ENCODE measurements at regions not wholly inside any gene's neighbourhood (a gene's known extent, or its start where the extent isn't known, plus 50 kb on each side); places are given as distances from the start of the nearest gene placed in this dataset.

DNA sequence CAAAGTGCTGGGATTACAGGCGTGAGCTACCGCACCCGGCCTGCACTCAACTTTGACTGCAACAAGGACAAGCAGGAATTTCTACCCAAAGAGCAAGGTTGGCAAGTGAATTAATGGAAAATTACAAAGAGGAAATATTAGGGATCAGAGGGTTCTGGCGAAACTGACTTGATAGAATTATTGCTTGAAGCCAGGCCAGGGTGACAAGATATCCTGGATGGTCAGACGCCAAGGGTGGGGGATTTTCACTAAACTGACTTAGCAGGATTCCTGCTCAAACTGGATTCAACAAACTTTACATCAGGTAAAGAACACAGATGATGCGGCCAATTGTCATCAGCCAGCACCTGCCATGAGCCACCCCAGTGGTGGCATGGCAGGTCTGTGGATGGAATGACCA is 603.6 kb upstream of the MGMT start:
- TF ChIP-seq TAF1 (IDR thresholded peaks at IDR 0.05; ENCODE audit: borderline replicate concordance, insufficient read depth, low read length) (no peak), SIN3A (IDR thresholded peaks at IDR 0.05; ENCODE audit: borderline replicate concordance, insufficient read depth, low read length) (no peak), POLR2AphosphoS5 (IDR thresholded peaks at IDR 0.05; ENCODE audit: low read depth, low read length) (no peak), FOXP2 (optimal IDR thresholded peaks at IDR 0.05; ENCODE audit: borderline replicate concordance, extremely low read depth, extremely low read length, insufficient read depth) (no peak)
- TF ChIP-seq, protein P1, sequence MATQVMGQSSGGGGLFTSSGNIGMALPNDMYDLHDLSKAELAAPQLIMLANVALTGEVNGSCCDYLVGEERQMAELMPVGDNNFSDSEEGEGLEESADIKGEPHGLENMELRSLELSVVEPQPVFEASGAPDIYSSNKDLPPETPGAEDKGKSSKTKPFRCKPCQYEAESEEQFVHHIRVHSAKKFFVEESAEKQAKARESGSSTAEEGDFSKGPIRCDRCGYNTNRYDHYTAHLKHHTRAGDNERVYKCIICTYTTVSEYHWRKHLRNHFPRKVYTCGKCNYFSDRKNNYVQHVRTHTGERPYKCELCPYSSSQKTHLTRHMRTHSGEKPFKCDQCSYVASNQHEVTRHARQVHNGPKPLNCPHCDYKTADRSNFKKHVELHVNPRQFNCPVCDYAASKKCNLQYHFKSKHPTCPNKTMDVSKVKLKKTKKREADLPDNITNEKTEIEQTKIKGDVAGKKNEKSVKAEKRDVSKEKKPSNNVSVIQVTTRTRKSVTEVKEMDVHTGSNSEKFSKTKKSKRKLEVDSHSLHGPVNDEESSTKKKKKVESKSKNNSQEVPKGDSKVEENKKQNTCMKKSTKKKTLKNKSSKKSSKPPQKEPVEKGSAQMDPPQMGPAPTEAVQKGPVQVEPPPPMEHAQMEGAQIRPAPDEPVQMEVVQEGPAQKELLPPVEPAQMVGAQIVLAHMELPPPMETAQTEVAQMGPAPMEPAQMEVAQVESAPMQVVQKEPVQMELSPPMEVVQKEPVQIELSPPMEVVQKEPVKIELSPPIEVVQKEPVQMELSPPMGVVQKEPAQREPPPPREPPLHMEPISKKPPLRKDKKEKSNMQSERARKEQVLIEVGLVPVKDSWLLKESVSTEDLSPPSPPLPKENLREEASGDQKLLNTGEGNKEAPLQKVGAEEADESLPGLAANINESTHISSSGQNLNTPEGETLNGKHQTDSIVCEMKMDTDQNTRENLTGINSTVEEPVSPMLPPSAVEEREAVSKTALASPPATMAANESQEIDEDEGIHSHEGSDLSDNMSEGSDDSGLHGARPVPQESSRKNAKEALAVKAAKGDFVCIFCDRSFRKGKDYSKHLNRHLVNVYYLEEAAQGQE (IDR thresholded peaks at IDR 0.05; ENCODE audit: insufficient read depth in 1 of 2, low read depth in 2 of 2, low read length in 2 of 2), result no peak

DNA sequence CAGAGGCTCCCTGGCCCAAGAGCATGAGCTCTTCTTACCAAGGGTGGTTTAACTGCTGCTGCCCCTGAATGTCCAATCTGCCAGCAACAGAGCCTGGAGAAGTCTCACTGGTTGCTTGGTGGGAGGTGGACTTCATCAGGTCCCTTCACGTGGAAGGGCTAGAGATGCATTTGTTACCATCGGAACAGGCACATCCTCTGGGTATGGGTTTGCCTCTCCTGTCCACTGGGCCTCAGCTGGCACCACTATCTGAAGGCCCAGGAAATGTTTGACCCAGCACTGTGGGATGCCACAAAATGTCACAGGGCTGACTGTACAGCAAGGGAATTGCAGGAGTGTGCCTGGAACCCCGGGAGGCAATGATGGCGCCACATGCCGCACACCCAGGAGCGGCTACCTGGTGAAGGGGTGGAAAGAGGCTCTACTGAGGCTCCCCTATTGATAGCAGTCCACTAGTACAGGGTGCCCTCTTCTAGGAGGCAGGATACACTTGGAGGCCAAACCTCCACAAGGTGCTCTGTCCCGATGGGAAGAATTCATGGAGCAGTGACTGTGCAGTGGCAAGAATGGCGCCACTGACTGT is 603.1 kb upstream of the MGMT start:
- no peak for TF ChIP-seq FOXP2 (optimal IDR thresholded peaks at IDR 0.05; ENCODE audit: borderline replicate concordance, extremely low read depth, extremely low read length, insufficient read depth)
- TF ChIP-seq SIN3A (IDR thresholded peaks at IDR 0.05; ENCODE audit: borderline replicate concordance, insufficient read depth, low read length), result no peak
- TF ChIP-seq TAF1 (IDR thresholded peaks at IDR 0.05; ENCODE audit: borderline replicate concordance, insufficient read depth, low read length), result no peak
- TF ChIP-seq, protein P1 (IDR thresholded peaks at IDR 0.05; ENCODE audit: insufficient read depth in 1 of 2, low read depth in 2 of 2, low read length in 2 of 2), result no peak
- no peak for TF ChIP-seq POLR2AphosphoS5 (IDR thresholded peaks at IDR 0.05; ENCODE audit: low read depth, low read length)

DNA sequence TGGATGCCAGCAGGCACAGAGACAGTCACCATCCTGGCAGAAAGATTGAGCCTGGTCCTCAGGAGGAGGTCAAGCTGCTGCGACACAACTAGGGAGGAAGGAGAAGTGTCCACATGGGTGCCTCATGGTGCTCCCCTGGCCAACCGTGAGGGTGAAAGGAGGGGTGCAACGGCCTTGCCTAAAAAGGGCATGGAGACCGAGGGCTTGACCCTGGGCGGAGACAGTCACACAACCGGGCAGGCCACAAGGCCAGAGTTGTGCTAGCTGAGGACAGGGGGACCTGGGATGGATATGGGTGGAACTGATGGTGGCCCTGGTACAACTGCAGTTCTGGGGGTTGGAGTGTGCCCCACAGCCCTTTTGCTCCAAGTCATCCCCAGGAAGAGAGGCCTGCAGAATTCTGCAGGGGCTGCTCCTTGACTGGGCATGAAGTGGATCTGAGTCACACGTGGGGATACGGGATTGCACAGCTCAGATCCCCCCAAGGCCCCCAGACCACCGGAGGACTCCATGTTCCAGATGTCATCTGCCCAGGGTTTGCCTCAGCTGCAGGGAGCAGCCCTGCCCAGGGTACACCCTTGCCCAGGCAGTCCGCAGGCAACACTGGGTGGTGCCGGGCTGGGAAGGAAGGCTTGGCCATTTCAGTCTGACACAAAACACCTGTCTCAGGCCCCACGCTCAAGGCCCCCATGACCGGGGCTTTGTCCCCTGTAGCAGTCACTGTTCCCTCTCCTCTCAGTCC is 602.3 kb upstream of the MGMT start:
- TF ChIP-seq SIN3A (IDR thresholded peaks at IDR 0.05; ENCODE audit: borderline replicate concordance, insufficient read depth, low read length), result no peak
- TF ChIP-seq FOXP2 (optimal IDR thresholded peaks at IDR 0.05; ENCODE audit: borderline replicate concordance, extremely low read depth, extremely low read length, insufficient read depth), result no peak
- TF ChIP-seq TAF1 (IDR thresholded peaks at IDR 0.05; ENCODE audit: borderline replicate concordance, insufficient read depth, low read length), result no peak
- TF ChIP-seq, protein P1 (IDR thresholded peaks at IDR 0.05; ENCODE audit: insufficient read depth in 1 of 2, low read depth in 2 of 2, low read length in 2 of 2), result no peak
- TF ChIP-seq POLR2AphosphoS5 (IDR thresholded peaks at IDR 0.05; ENCODE audit: low read depth, low read length), result no peak

DNA sequence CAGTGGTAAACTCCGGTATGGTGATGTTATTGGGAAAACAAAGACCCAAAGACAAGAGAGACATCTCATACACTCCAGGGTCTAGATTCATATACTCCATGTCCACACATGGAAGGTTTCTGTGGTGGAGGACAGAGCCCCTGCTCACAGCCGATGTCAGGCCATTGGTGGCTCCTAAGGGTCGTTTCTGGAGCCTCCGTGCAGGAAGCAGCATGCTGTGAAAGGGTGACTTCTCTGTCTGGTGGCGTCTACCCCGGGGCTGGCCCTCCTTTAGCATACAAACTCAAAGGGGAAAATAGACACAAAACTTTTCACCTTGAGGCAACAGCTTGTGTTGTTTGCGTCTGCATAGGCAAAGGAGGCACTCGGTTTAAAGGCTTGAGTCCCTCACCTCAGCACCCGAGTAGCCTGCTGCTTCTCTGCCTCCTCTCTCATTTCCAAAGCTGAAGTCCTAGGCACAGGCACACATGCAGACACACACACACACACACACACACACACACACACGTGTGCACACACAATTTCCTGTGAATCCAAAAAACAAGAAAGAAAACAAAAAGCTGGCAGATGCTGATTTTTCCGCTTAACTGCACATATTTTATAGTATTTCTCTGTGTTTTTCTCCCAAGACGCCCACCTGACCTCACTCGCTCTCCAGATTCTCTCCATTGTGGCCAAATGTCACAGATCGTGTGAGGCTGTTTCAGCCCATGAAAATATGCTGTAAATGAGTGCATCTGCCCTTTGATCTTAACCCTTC is 601.4 kb upstream of the MGMT start:
- TF ChIP-seq, protein P1 (IDR thresholded peaks at IDR 0.05; ENCODE audit: insufficient read depth in 1 of 2, low read depth in 2 of 2, low read length in 2 of 2), result no peak
- TF ChIP-seq TAF1 (IDR thresholded peaks at IDR 0.05; ENCODE audit: borderline replicate concordance, insufficient read depth, low read length), result no peak
- no peak for TF ChIP-seq POLR2AphosphoS5 (IDR thresholded peaks at IDR 0.05; ENCODE audit: low read depth, low read length)
- TF ChIP-seq FOXP2 (optimal IDR thresholded peaks at IDR 0.05; ENCODE audit: borderline replicate concordance, extremely low read depth, extremely low read length, insufficient read depth), result no peak
- TF ChIP-seq SIN3A (IDR thresholded peaks at IDR 0.05; ENCODE audit: borderline replicate concordance, insufficient read depth, low read length), result no peak

Measured in PFSK-1 (cell line).